KG1 (cell line): ENCODE measurements at regions not wholly inside any gene's neighbourhood (a gene's known extent, or its start where the extent isn't known, plus 50 kb on each side); places are given as distances from the start of the nearest gene placed in this dataset.
"Not testable (repeated sequence)": the region's sequence is repeated elsewhere in the genome, so short reads cannot be mapped to it uniquely, and the experiment has no call there.

ENCODE experiments used
- DNase-seq: peaks from one replicate; lab custom pipeline; 2025; lab: John Stamatoyannopoulos, UW

- DNase-seq: no peak
Observed at GRCh38 chr1:96418969-96419368, 302.6 kb upstream of the PTBP2 start.

GRCh38 chr1:96424877-96425276 lies 296.7 kb upstream of the PTBP2 start:
- DNase-seq: no peak

- DNase-seq: no peak
Observed at GRCh38 chr1:96425382-96426129, 296.0 kb upstream of the PTBP2 start.

GRCh38 chr1:96427616-96428015 lies 294.0 kb upstream of the PTBP2 start:
- DNase-seq: no peak

- no peak for DNase-seq
Observed at GRCh38 chr1:96445302-96445701, 276.3 kb upstream of the PTBP2 start.

- no peak for DNase-seq
Observed at GRCh38 chr1:96464066-96464465, 257.5 kb upstream of the PTBP2 start.

- DNase-seq: no peak
Observed at GRCh38 chr1:96464522-96464921, 257.1 kb upstream of the PTBP2 start.

GRCh38 chr1:96464991-96465390 lies 256.6 kb upstream of the PTBP2 start:
- no peak for DNase-seq

- DNase-seq: no peak
Observed at GRCh38 chr1:96465441-96465840, 256.1 kb upstream of the PTBP2 start.

GRCh38 chr1:96466842-96467241 lies 254.7 kb upstream of the PTBP2 start:
- DNase-seq: no peak

GRCh38 chr1:96469726-96470125 lies 251.9 kb upstream of the PTBP2 start:
- DNase-seq: not testable (repeated sequence)

GRCh38 chr1:96472471-96472870 lies 249.1 kb upstream of the PTBP2 start:
- DNase-seq: no peak

- DNase-seq: no peak
Observed at GRCh38 chr1:96473791-96474434, 247.7 kb upstream of the PTBP2 start.

GRCh38 chr1:96474985-96475743 lies 246.4 kb upstream of the PTBP2 start:
- no peak for DNase-seq

GRCh38 chr1:96475903-96476302 lies 245.7 kb upstream of the PTBP2 start:
- no peak for DNase-seq

GRCh38 chr1:96478228-96478627 lies 243.4 kb upstream of the PTBP2 start:
- DNase-seq: no peak

- DNase-seq: no peak
Observed at GRCh38 chr1:96481409-96481808, 240.2 kb upstream of the PTBP2 start.

- no peak for DNase-seq
Observed at GRCh38 chr1:96482616-96483015, 239.0 kb upstream of the PTBP2 start.

- DNase-seq: no peak
Observed at GRCh38 chr1:96487394-96487793, 234.2 kb upstream of the PTBP2 start.

- DNase-seq: no peak
Observed at GRCh38 chr1:96487971-96488370, 233.6 kb upstream of the PTBP2 start.

GRCh38 chr1:96488777-96489176 lies 232.8 kb upstream of the PTBP2 start:
- DNase-seq: no peak

- DNase-seq: no peak
Observed at GRCh38 chr1:96492236-96492635, 229.3 kb upstream of the PTBP2 start.

GRCh38 chr1:96498744-96499340 lies 222.7 kb upstream of the PTBP2 start:
- DNase-seq: no peak
